NB4 (cell line): ENCODE measurements at regions not wholly inside any gene's neighbourhood (a gene's known extent, or its start where the extent isn't known, plus 50 kb on each side); places are given as distances from the start of the nearest gene placed in this dataset.
A peak's percentile ranks its signal among the peaks of the same experiment; 100 is the strongest.

ENCODE experiments used
- CTCF ChIP-seq: IDR thresholded peaks from one replicate; pipeline ENCODE4 v1.5.1; 2012; ENCODE audit warnings: low read depth, low read length
- MYC ChIP-seq: IDR thresholded peaks from 2 replicates; pipeline ENCODE4 v1.6.1; 2011; ENCODE audit warnings: low read depth, low read length

DNA sequence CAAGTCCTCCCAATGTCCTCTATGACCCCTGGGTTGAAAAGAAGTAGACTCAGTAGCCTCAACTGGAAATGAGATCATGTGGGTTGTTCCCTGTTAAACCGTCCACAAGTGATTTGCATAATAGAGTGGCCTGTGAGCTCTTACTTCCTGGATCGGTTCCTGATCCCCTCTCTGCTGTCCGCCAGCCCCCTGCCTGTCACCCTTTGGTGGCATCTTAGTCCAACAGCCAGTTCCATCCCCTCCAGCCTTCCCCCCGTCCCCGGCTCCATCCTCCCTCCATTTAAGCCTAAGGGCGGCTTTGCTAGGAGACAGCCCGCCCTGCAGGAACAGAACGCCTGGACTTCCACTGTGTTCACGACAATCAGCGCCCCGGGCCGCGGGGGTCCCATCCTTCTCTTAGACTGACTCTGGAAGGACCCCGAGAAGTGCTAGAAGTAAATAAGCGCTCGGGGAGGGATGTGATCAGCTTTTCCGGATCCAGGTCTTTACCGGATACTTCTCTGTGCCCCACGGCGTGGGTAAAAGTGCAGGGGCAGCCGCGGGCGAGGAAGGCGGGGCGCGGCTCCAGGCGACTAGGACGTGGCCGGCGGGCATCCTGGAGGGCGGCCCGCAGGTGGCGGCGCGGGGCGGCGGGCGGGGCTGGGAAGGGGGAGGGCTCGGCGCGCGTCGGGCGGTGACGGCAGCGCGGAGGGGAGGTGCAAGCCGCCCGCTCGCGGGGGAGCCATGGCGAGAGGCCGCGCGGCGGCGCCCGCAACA, 51.2 kb upstream of the ULK4 start:
- TF ChIP-seq MYC: peak; percentile 20; the same call in 1 of the 2 replicates
- no peak for TF ChIP-seq CTCF
